DMS79 (cell line): ENCODE measurements at regions not wholly inside any gene's neighbourhood (a gene's known extent, or its start where the extent isn't known, plus 50 kb on each side); places are given as distances from the start of the nearest gene placed in this dataset.

ENCODE experiments used
- DNase-seq: peaks from one replicate; lab custom pipeline; 2025; lab: John Stamatoyannopoulos, UW

DNA sequence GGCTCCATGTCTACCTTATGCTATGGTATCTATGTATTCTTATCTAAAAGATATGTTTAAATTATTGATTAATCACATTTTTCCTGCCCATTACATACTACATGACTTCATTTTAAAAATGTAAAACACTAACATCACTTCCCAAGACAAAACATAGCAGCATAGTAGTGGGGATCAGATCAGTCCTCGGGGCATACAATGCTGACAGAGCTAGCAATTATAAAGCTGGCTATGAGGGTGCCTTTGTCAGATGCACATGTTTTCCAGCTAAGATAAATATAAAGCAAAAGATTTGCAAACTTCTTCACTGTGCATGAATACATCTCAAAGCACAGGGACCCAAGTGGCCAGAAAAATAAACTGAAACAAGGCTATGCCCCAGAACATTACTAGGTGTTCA lies 549.8 kb upstream of the INTU start:
- no peak for DNase-seq

DNA sequence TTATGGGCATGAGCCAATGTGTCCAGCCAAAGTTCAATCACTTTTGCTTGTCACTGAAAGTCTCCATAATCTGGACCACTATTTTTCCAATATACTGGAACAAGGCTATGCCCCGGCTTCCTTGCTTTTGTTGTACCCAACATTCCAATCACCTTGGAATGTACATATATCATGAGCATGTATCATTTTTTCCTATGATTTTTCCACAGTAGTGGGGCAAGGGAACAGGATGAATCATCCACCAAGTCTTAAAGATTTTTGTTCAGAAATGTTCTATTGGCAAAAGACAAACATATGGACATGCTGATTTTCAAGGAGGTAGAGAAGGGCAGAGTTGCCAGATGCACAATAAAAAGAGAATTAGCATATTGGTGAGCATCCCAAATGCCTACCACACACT lies 548.1 kb upstream of the INTU start:
- DNase-seq, result no peak

DNA sequence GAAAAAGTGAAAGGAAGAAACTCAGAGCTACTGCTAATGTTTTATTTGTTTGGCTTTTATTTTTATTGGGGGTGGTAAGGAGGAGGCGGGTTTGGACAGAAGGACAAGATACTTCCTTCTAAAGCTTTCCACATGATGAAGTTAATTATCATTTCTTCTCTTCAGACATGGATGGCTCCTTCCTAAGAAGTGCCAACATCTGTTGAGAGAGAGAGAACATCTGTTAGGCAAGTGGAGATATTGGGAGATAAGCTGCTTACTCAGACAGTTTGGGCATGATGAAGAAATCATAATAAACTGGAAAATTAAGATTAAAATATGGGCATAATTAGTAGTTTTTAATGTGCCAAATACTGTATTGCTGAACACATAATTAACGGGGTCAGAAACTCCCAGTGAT lies 535.7 kb upstream of the INTU start:
- no peak for DNase-seq

DNA sequence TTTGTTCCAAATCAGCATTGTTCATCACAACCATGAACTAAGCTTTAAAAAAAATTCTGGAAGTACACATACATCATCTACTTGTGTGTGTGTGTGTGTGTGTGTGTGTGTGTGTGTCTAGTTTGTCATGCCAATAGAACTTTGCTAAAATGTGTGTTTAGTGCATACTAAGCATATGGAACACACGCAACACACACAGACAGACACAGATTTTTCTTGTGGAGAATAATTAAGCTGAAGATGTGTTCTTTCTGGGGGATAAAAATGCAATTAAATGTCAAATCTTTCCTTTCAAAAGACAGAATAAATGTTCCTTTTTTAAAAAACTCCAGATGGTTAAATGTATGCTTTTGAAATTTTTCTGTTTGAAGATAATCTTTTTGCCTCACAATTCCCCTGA lies 530.4 kb upstream of the INTU start:
- DNase-seq, result no peak

DNA sequence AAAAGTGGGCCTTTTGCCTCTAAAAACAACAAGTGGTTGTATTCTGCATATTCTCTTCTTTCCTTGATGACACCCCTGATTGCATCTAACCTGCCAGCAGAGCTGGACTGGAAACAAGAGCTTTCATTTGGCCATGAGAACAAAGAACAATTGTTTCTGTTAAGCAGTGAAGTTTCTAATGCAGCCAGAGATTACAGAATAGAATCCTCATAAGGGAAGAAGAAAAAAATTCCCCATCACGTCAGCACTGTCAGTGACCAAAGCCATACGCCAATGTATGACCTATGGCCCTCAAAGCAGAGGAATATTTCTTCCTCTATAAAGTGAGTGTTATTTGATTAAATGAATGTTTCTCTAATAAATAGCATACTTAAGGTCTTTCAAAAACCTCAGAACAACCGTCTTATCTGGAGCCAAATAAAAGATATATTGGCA lies 529.1 kb upstream of the INTU start:
- DNase-seq, result no peak

DNA sequence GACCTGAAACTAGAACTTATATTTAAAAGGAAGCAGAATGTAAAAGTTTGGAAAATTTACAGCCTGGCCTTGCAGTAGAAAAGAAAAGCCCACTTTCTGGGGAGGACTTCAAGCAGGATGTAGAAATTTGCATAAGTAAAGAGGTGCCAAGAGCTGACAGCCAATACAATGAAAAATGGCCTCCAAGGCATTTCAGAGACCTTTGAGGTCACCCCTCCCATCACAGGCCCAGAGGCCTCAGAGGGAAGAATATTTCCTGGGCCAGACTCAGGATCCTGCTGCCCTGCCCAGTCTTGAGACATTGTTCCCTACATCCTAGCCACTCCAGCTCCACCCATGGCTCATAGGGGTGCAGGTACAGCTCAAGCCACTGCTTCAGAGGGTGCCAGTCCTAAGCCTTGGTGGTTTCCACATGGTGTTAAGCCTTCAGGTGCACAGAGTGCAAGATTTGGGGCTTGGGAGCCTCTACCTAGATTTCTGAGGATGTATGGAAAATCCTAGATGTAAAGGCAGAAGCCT lies 518.9 kb upstream of the INTU start:
- no peak for DNase-seq

DNA sequence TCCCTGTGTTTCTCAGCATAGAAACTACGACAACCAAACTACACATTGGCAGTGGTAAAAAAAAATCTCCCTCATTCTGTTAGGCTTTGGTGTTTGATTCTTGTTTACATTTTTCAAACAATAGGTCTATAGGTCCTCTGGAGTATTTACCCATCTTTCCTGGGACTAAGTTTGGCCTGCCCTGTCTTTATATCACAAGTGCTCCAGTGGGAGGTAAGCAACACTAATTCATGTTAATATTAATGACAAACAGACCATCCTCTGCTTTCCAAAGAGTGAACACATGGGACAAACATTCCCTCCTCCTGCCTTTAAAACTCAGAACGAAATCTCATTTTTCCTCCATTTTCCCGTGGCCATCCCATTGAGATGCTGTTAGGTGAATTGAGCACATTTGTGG lies 514.1 kb upstream of the INTU start:
- DNase-seq, result no peak

DNA sequence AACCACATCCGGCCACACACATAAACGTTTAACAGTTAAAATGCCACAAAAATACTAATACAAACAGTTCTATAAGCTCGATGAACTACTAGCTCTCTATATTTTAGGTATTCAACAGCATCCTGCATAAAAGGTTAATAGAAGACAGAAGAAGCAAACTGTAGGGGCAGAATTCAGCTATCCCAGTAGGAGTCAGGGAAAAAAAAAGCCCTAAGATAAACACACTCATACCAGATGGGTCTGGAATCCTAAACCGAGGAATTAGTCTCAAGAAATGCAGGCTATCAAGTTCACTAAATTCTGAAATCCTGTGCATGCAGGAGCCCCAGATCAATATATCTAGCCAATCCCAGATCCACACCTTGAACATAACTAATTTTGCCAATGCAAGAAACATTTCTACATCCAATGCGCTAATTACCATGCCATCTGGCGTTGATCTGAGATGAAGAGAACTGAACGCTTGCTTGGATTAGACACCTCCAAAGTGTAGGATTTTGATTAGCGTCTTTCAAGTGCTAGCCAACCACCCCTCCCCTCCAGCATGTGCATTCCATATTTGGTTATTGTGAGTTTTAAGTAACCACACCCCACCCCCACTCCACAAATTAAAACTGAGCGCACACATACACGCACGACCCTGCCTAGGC lies 512.2 kb upstream of the INTU start:
- DNase-seq, result no peak

DNA sequence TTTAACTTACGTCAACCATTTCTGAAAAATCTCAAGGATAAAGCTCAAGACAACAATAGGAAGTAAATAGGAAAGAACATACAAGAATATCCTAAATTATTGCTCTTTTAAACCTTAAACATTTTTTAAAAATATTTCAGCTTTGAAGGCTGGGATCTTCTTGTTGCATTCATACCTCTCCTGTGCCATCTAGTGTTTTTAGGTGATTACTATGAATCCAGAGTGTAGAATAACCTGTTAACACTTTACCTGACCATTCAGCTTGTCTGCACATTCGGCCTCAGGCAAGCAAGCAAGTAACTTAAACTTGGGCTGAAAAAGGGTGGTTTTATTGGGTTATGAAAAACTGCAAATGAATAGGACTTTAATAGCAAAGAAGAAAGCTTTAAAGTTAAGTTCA lies 507.8 kb upstream of the INTU start:
- no peak for DNase-seq

DNA sequence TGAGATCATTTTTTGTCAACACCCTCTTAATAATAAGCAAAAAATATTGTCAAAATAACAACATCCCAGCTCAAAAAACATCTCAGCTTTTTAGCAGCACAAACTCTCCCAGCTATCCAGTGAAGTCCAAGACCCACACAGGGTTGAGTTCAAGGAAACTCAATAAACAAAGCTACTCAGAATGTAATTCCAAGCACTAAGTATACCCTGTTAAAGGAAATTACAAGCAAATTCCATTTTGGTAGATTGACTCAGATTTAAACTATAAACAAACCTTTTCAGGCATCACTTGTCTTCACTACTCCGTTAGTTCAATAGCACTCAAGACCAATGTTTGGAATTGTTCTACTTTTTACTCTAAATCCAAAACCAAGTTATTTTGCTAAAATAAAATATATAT lies 506.0 kb upstream of the INTU start:
- no peak for DNase-seq

DNA sequence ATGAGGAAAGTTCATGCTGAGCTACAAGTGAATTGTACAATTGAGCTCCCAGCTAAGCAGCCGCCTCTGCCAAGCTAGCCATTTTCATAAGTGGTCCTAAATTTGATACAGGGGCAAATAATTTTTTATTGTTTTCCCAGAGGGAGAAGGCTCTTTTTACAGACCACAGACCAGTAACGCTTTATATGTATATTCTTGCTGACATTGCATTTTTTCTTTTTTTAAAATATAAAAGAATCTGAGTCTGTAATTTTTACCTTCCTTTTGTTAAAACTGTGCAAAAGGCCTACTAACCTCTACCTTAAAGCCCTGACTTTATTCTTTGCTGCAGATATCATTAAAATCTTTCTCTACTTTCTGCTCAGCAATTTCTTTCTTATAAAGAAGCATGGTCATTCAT lies 501.2 kb upstream of the INTU start:
- DNase-seq, result no peak

DNA sequence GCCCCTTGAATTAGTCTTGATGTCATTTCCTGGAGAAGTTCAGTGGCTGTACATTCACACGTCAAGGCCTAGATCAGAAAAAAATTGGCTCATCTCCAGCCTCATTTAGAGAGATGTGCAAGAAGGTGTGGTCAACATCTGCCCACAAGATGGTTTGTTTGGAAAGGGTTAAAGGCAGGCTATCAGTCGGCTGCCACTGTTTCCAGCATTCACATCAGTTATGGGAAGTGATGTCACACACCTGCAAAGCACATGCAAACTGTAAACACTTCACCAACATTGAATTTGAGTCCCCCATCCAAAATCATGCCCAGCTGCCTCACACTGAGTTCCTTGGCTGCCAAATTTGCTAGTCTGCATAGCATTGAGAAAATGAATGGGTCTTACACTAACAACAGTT lies 498.3 kb upstream of the INTU start:
- no peak for DNase-seq

DNA sequence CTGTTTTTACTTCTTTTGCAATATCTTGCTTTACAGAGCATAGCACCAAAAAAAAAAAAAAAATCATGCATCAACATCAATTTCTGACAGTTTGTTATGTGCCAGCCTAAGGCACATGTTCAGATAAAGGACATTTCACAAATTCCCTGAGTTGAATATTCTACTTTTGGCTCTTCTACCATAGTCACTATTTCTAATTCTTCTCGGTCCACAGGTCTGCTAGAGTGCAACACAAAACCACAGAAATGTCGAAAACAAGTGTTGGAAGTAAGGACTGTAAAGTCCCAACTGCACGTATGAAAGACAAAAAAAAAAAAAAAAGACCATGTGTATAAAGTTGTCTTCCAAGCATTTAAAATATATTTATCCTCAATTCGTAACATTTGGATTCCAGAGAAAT lies 494.2 kb upstream of the INTU start:
- DNase-seq, result no peak

DNA sequence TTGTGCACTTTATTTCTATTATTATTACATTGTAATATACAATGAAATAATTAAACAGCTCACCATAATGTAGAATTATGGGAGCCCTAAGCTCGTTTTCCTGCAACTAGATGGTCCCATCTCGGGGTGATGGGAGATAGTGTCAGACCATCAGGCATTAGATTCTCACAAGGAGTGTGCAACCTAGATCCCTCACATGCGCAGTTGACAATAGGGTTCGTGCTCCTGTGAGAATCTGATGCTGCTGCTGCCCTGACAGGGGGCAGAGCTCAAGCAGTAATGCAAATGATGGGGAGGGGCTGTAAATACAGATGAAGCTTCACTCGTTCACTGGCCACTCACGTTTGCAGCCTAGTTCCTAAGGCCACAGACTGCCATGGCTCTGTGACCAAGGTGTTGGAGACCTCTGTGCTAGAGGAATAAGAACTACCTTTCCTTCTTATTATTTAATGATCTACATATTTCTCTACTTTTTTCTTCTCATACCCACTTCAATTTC lies 492.9 kb upstream of the INTU start:
- no peak for DNase-seq

DNA sequence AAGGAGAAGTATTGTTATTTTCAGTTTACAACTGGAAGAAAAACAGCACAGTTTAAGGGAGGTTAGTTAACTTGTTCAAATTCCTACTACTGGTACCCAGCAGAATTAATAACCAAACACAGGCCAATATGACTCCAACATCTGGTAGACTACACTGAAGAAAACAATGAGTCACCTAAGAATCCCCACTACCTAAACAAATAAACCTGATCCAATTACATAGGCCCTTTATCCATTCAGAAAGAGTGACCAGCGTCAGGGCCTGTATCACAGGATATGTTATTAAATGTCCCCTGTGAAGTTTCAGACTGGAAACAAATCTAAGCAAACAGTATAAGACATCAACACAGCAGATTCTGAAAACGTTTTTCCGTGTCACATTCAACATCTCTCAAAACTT lies 492.5 kb upstream of the INTU start:
- no peak for DNase-seq

DNA sequence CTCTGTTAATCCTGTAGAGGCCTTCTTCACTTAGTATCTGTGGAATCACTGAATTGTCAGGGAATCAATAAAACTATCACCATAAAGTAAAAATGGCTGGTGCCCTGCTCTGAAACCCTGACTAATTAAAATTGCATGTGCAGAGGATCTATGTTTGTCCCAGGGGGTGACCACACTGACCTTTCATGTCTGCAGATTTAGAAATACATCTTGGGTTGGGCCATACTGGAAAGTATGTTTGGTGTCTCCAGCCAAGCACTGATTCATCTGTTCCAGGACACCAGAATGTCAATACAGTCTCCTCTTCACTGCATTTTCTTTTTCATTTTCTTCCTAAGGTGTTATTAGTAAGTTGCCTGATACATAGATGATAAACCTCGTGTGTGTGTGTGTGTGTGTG lies 490.9 kb upstream of the INTU start:
- no peak for DNase-seq

DNA sequence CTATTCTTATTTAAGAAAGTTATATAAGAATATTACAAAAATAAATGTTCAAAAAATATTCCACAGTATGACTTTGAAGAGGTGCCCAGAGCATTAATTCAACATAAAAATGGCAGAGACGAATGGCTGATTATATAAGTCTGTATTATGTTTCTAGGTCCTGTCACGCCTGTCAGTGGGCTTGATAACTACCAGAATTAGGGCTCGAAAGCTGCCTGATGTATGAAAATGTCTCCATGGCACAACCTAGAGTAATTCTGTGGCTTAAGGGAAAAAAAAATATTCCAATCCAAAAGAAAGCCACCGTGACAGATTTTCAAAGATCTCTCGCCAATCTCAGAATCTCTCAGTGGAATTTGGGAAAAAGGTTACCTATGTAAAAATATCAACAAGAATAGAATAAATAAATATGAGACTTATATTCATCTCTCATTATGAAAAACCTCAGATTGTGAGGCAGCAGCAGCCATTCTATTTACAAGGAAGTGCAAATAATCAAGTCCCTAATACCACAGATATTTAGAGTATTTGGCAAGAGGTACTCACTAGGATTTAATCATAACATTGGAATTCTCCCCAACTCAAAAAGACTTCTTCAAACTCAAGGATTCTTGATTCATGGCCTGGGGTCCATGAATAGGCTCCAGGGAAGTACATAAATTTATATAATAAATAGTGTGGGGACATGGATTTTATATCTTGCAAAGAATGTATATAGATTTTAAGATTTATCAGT lies 489.1 kb upstream of the INTU start:
- DNase-seq, result peak; percentile 9

DNA sequence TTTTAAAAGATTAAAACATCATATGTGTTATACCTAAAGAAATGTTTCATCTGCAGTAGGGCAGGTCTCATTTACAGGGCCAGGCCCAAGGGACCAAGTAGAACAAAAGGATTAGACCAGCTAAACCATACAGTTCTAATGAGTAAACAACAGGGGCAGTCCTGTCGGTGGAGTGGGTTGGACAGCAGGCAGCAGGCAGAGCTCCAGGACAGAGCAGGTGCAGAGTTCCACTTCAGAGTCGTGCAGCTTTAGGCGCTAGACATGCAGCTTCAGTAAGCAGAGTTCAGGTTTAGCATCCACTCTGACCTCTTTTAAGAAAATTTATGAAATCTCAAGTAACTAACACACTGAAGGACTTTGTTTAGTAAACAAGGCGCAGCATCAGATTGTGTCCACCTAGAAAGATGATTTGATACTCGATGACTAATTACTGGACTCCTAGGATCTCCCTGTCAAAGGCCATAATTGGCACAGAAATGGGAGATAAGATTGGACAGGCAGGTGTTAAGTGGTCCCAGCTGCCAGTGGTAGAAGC lies 487.7 kb upstream of the INTU start:
- peak; percentile 63 for DNase-seq

DNA sequence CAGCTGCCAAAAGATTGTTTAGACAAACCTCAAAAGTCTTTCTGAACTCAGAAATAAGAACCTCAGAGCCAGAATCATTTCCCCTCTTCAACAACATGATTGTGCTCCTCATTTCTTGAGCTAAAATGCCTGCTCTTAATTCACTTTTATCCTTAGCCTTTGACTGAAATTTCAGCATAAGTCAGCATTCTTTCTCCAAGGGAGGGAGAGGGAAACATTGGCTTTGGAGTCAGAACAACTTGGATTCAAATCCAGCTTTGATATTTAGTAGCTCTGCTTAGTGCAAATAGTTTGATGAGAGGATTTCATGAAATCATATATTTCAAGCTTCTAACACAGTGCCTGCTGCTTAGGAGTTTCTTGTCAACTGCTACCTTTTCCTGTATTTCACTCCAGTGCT lies 484.6 kb upstream of the INTU start:
- DNase-seq, result no peak

DNA sequence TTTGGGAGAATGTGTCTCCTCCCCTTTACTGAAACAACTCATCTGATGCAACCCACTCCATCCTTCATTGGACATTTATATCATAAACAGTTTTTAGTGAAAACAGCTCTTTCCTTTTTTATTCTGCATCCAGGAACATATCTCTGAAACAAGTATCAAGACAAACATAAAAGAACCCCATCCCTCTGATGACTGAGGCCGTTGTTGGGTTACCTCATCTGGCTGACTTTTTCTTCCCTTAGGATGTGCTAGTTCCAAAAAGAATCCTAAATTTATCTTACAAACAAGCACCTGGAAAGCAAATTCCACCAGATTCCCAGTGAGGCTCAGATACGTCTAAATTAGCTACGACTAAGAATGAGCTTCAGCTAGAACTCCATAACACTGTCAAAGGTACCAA lies 483.7 kb upstream of the INTU start:
- no peak for DNase-seq

DNA sequence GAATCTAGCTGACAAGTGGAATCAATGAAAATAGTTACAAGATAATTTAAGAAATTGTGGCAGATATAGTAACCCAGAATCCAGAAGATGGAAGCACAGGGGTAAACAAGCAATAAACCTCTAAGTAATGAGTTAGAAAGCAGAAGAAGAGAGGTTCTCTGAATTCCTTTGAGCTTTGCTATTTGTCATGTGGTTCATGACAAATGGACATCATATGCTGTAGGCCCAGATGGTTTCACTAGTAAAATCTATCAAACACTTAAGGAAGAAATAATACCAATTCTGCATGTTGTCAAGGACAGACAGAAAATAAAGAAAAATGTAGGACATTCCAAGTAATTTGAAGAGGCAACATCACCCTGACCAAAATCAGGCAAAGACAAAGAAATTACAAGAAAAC lies 480.8 kb upstream of the INTU start:
- no peak for DNase-seq

DNA sequence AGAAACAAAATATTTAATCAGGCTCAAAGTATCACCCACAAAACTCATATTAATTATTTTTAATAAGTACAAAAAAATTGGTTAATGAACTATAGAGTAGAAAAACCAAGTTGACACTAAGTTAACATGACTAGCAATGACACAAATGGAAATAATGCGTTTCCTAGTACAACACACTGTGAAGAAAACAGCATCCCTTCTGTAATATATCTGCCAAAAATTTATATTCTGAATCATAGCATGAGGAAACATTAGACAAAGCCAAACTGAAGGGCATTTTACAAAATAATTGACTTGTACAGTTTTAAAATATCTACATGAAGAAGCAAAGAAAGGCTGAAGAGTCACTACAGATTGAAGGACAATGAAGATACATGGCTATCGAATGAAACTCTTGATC lies 477.6 kb upstream of the INTU start:
- no peak for DNase-seq

DNA sequence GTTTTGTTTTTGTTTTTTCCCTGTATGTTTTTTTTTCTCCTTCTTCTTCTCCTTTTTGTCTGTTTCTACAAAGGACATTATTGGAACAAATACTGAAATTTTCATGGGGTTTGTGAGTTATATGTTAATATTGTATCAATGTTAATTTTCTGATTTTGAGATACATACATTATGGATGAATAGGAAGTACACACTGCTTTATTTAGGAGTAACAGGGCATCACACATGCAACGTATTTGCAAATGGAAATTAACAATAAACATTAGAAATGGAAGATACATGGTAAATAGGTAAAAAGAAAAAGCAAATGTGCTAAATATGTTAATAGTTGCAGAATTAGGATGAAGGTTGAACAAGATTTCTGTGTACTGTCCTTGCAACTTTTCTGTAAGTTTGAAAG lies 477.2 kb upstream of the INTU start:
- DNase-seq, result no peak
